HCT116 (cell line): ENCODE measurements at regions not wholly inside any gene's neighbourhood (a gene's known extent, or its start where the extent isn't known, plus 50 kb on each side); places are given as distances from the start of the nearest gene placed in this dataset.

Experiments used
- CBX3 ChIP-seq: IDR thresholded peaks from 2 replicates; pipeline ENCODE4 v1.6.1; 2012; ENCODE audit warnings: low read depth
- EZH2phosphoT487 ChIP-seq: fragments of 200-600 bp; IDR thresholded peaks from 2 replicates; pipeline ENCODE4 v1.6.1; 2018; ENCODE audit warnings: antibody characterized with exemption, borderline replicate concordance
- POLR2A ChIP-seq: IDR thresholded peaks from 2 replicates; pipeline ENCODE4 v1.7.0; 2011; ENCODE audit warnings: borderline replicate concordance; ENCODE audit not compliant: insufficient read depth, insufficient read length; ENCODE audit errors: extremely low read depth
- REST ChIP-seq: IDR thresholded peaks from 2 replicates; pipeline ENCODE4 v1.6.1; 2012; ENCODE audit warnings: low read depth
- TF ChIP-seq, protein P1 (sequence below), 3 experiments: fragments of 200-600 bp in 1 of 3; sonication (generic) in 1 of 3; IDR thresholded peaks in 2 of 3; conservative IDR thresholded peaks in 1 of 3; 2 replicates each; pipeline ENCODE4 v1.5.1; 2012 to 2017; ENCODE audit warnings: low read depth in 2 of 3, low read length in 2 of 3, antibody characterized with exemption in 1 of 3, borderline replicate concordance in 1 of 3, control low read depth in 1 of 3, mild to moderate bottlenecking in 1 of 3, mixed read lengths in 1 of 3, mixed run types in 1 of 3, moderate library complexity in 1 of 3; ENCODE audit not compliant: insufficient read depth in 1 of 3

GRCh38 chr3:193028258-193028657, 110.6 kb upstream of the MB21D2 start:
- TF ChIP-seq, protein P1, sequence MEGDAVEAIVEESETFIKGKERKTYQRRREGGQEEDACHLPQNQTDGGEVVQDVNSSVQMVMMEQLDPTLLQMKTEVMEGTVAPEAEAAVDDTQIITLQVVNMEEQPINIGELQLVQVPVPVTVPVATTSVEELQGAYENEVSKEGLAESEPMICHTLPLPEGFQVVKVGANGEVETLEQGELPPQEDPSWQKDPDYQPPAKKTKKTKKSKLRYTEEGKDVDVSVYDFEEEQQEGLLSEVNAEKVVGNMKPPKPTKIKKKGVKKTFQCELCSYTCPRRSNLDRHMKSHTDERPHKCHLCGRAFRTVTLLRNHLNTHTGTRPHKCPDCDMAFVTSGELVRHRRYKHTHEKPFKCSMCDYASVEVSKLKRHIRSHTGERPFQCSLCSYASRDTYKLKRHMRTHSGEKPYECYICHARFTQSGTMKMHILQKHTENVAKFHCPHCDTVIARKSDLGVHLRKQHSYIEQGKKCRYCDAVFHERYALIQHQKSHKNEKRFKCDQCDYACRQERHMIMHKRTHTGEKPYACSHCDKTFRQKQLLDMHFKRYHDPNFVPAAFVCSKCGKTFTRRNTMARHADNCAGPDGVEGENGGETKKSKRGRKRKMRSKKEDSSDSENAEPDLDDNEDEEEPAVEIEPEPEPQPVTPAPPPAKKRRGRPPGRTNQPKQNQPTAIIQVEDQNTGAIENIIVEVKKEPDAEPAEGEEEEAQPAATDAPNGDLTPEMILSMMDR (IDR thresholded peaks at IDR 0.05 in 2 of 3, conservative IDR thresholded peaks at IDR 0.05 in 1 of 3; ENCODE audit: borderline replicate concordance in 1 of 3, insufficient read depth in 1 of 3, low read depth in 2 of 3, low read length in 2 of 3) = no peak
- TF ChIP-seq EZH2phosphoT487 (no peak), CBX3 (no peak), REST (no peak), POLR2A (no peak)
